ENCODE measurements at regions not wholly inside any gene's neighbourhood (a gene's known extent, or its start where the extent isn't known, plus 50 kb on each side); places are given as distances from the start of the nearest gene placed in this dataset.

GRCh38 chr15:39453620-39454019 is 127.3 kb upstream of the THBS1 start:
- no peak for DNase-seq (ENCODE audit: low read depth)

GRCh38 chr15:39454189-39454986 is 126.5 kb upstream of the THBS1 start:
- DNase-seq (ENCODE audit: low read depth), result no peak

- DNase-seq (ENCODE audit: low read depth), result no peak
These were observed 125.3 kb upstream of the THBS1 start for GRCh38 chr15:39455471-39455991.

GRCh38 chr15:39456159-39456558 is 124.7 kb upstream of the THBS1 start:
- DNase-seq (ENCODE audit: low read depth), result no peak

GRCh38 chr15:39456582-39457330 is 124.1 kb upstream of the THBS1 start:
- DNase-seq (ENCODE audit: low read depth), result no peak

- no peak for DNase-seq (ENCODE audit: low read depth)
These were observed 122.7 kb upstream of the THBS1 start for GRCh38 chr15:39458131-39458530.

GRCh38 chr15:39459548-39459947 is 121.3 kb upstream of the THBS1 start:
- DNase-seq (ENCODE audit: low read depth), result no peak

GRCh38 chr15:39460748-39461147 is 120.1 kb upstream of the THBS1 start:
- no peak for DNase-seq (ENCODE audit: low read depth)

GRCh38 chr15:39461536-39462130 is 119.2 kb upstream of the THBS1 start:
- no peak for DNase-seq (ENCODE audit: low read depth)

GRCh38 chr15:39462691-39463090 is 118.2 kb upstream of the THBS1 start:
- no peak for DNase-seq (ENCODE audit: low read depth)

GRCh38 chr15:39465843-39466749 is 114.8 kb upstream of the THBS1 start:
- DNase-seq (ENCODE audit: low read depth), result no peak

GRCh38 chr15:39466750-39467105 is 114.2 kb upstream of the THBS1 start:
- no peak for DNase-seq (ENCODE audit: low read depth)

GRCh38 chr15:39468331-39468730 is 112.5 kb upstream of the THBS1 start:
- no peak for DNase-seq (ENCODE audit: low read depth)

- no peak for DNase-seq (ENCODE audit: low read depth)
These were observed 112.1 kb upstream of the THBS1 start for GRCh38 chr15:39468828-39469227.

- DNase-seq (ENCODE audit: low read depth), result no peak
These were observed 108.9 kb upstream of the THBS1 start for GRCh38 chr15:39471785-39472574.

- DNase-seq (ENCODE audit: low read depth), result peak; percentile 95
These were observed 108.1 kb upstream of the THBS1 start for GRCh38 chr15:39472621-39473297.

- DNase-seq (ENCODE audit: low read depth), result no peak
These were observed 107.5 kb upstream of the THBS1 start for GRCh38 chr15:39473298-39473947.

- DNase-seq (ENCODE audit: low read depth), result no peak
These were observed 106.2 kb upstream of the THBS1 start for GRCh38 chr15:39474657-39475056.

GRCh38 chr15:39478996-39479395 is 101.9 kb upstream of the THBS1 start:
- DNase-seq (ENCODE audit: low read depth), result no peak

- no peak for DNase-seq (ENCODE audit: low read depth)
These were observed 101.0 kb upstream of the THBS1 start for GRCh38 chr15:39479911-39480310.

Data from GM04503 (cell line).